IMR-90 (cell line): ENCODE measurements at regions not wholly inside any gene's neighbourhood (a gene's known extent, or its start where the extent isn't known, plus 50 kb on each side); places are given as distances from the start of the nearest gene placed in this dataset.
"Not testable (repeated sequence)": the region's sequence is repeated elsewhere in the genome, so short reads cannot be mapped to it uniquely, and the experiment has no call there.

Experiments
- FOS ChIP-seq: fragments of 150-350 bp; IDR thresholded peaks from 2 replicates; pipeline ENCODE4 v1.6.1; 2016; ENCODE audit warnings: low read depth, low read length
- MAFK ChIP-seq: IDR thresholded peaks from 2 replicates; pipeline ENCODE4 v1.6.1; 2012; ENCODE audit warnings: low read depth, low read length, improper control_type of control experiment
- MAZ ChIP-seq: IDR thresholded peaks from 2 replicates; pipeline ENCODE4 v1.6.1; 2012; ENCODE audit warnings: low read depth, mild to moderate bottlenecking, low read length, improper control_type of control experiment, moderate library complexity, borderline replicate concordance
- POLR2A ChIP-seq: IDR thresholded peaks from 2 replicates; pipeline ENCODE4 v1.6.1; 2012; ENCODE audit warnings: mild to moderate bottlenecking, low read depth, low read length
- RAD21 ChIP-seq: IDR thresholded peaks from 2 replicates; pipeline ENCODE4 v1.6.1; 2012; ENCODE audit warnings: low read length, improper control_type of control experiment
- RFX5 ChIP-seq: IDR thresholded peaks from 2 replicates; pipeline ENCODE4 v1.8.0; 2012; ENCODE audit warnings: low read depth, mild to moderate bottlenecking, low read length, moderate library complexity
- SMC3 ChIP-seq: fragments of 150-350 bp; IDR thresholded peaks from 2 replicates; pipeline ENCODE4 v1.6.1; 2016; ENCODE audit warnings: low read depth, mild to moderate bottlenecking, antibody characterized with exemption, low read length, moderate library complexity
- TF ChIP-seq, protein P1 (sequence below): conservative IDR thresholded peaks from 2 replicates; pipeline ENCODE4 v1.5.1; 2012; ENCODE audit warnings: mild to moderate bottlenecking, low read depth, low read length, improper control_type of control experiment
- TF ChIP-seq, protein P2 (sequence below): fragments of 150-350 bp; IDR thresholded peaks from 2 replicates; pipeline ENCODE4 v1.6.1; 2017; ENCODE audit warnings: mild to moderate bottlenecking, antibody characterized with exemption, low read length, low read depth

DNA sequence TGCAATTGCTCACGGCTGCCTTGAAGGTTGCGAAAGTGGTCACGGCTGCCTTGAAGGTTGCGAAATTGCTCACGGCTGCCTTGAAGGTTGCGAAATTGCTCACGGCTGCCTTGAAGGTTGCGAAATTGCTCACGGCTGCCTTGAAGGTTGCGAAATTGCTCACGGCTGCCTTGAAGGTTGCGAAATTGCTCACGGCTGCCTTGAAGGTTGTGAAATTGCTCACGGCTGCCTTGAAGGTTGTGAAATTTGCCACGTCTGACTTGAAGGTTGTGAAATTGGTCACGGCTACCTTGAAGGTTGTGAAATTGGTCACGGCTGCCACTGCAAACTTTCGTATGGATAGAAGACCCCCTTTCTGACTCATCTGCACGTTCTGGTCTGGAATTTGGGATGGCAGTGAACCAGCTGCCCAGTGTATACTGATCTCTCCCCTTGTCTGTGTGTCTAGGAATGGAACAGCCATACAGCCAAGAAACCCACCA, 150.1 kb downstream of the ASMT start:
- TF ChIP-seq POLR2A, SMC3, RAD21, FOS, MAFK, RFX5, MAZ: not testable (repeated sequence)
- TF ChIP-seq, protein P1, sequence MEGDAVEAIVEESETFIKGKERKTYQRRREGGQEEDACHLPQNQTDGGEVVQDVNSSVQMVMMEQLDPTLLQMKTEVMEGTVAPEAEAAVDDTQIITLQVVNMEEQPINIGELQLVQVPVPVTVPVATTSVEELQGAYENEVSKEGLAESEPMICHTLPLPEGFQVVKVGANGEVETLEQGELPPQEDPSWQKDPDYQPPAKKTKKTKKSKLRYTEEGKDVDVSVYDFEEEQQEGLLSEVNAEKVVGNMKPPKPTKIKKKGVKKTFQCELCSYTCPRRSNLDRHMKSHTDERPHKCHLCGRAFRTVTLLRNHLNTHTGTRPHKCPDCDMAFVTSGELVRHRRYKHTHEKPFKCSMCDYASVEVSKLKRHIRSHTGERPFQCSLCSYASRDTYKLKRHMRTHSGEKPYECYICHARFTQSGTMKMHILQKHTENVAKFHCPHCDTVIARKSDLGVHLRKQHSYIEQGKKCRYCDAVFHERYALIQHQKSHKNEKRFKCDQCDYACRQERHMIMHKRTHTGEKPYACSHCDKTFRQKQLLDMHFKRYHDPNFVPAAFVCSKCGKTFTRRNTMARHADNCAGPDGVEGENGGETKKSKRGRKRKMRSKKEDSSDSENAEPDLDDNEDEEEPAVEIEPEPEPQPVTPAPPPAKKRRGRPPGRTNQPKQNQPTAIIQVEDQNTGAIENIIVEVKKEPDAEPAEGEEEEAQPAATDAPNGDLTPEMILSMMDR = not testable (repeated sequence)
- TF ChIP-seq, protein P2, sequence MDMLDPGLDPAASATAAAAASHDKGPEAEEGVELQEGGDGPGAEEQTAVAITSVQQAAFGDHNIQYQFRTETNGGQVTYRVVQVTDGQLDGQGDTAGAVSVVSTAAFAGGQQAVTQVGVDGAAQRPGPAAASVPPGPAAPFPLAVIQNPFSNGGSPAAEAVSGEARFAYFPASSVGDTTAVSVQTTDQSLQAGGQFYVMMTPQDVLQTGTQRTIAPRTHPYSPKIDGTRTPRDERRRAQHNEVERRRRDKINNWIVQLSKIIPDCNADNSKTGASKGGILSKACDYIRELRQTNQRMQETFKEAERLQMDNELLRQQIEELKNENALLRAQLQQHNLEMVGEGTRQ = not testable (repeated sequence)
